Right ventricle myocardium inferior (tissue), 1 donor: ENCODE measurements at regions not wholly inside any gene's neighbourhood (a gene's known extent, or its start where the extent isn't known, plus 50 kb on each side); places are given as distances from the start of the nearest gene placed in this dataset.

Experiments used
- ATAC-seq: fragments of 200-7000 bp; cut with Tn5 transposase; one replicate; pipeline ENCODE4 v1.9.1; 2020; ENCODE audit warnings: mild to moderate bottlenecking, moderate library complexity
- DNase-seq: peaks from one replicate; pipeline ENCODE4 v3.0.0; 2021; ENCODE audit errors: missing footprints
- intact Hi-C: fragments of 100-400 bp; cut with DNase I; formaldehyde crosslinking; loops from one replicate; pipeline ENCODE4 v1.11.0; 2022
- donor health status: DM: no; HTN: yes; CAD: no; lungs with severe emphysema.

- ATAC-seq (no peak), DNase-seq (no peak)
- intact Hi-C loops: no loop called here
Observed at GRCh38 chr2:88236666-88237065, 66.5 kb downstream of the THNSL2 start.
